ENCODE measurements at regions not wholly inside any gene's neighbourhood (a gene's known extent, or its start where the extent isn't known, plus 50 kb on each side); places are given as distances from the start of the nearest gene placed in this dataset.
"Not testable (repeated sequence)": the region's sequence is repeated elsewhere in the genome, so short reads cannot be mapped to it uniquely, and the experiment has no call there.

GRCh38 chr12:25424211-25424731, 128.8 kb downstream of the LMNTD1 start:
- DNase-seq (ENCODE audit: low spot score): no peak

DNA sequence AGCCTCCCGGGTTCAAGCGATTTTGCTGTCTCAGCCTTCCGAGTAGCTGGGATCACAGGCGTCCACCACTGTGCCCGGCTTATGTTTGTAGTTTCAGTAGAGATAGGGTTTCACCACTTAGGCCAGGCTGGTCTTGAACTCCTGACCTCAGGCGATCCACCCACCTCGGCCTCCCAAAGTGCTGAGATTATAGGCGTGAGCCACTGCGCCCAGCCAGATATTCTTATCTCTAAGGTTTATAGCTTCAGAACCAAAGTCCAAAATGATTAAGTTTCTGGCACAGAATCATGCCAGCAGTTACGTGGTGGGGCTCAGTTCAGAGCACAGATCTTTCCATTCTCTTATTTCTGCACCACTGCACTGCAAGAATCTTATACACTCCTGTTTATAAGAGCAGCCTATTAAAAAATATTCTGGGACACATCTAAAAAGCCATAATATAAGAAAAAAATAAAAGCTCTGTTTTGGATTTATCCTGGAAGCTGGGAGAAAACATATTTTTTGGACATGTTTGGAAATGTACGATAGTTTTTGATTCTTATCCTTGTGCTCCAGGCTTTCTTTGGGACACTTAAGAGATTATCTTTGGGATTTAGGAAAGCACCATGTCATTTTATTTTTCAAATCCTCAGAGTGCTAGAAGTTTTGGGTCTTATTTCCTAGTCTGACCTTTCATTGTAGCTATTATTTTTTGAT, 129.6 kb downstream of the LMNTD1 start:
- no peak for DNase-seq (ENCODE audit: low spot score)

- DNase-seq (ENCODE audit: low spot score): no peak
Measured at GRCh38 chr12:25422241-25422640, 130.8 kb downstream of the LMNTD1 start.

GRCh38 chr12:25421651-25422167, 131.4 kb downstream of the LMNTD1 start:
- no peak for DNase-seq (ENCODE audit: low spot score)

- no peak for DNase-seq (ENCODE audit: low spot score)
Measured at GRCh38 chr12:25420116-25420515, 133.0 kb downstream of the LMNTD1 start.

DNA sequence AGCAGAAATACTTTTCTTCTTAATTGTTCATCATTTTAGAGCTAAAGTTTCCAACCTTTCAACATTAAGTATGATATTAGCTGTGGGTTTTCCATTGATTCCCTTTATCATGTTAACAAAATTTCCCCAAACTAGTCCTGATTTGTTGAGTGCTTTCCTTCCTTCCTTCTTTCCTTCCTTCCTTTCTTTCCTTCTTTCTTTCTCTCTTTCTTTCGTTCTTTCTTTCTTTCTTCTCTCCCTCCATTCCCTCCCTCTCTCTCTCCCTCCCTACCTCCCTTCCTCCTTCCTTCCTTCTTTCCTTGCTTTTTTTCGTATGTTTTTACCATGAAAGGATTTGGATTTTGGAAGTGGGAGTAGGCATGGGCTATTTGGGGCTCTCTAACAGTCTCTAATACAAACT, 133.5 kb downstream of the LMNTD1 start:
- DNase-seq (ENCODE audit: low spot score): no peak

GRCh38 chr12:25417071-25417470, 136.0 kb downstream of the LMNTD1 start:
- DNase-seq (ENCODE audit: low spot score): no peak

- DNase-seq (ENCODE audit: low spot score): no peak
Measured at GRCh38 chr12:25416516-25416915, 136.6 kb downstream of the LMNTD1 start.

DNA sequence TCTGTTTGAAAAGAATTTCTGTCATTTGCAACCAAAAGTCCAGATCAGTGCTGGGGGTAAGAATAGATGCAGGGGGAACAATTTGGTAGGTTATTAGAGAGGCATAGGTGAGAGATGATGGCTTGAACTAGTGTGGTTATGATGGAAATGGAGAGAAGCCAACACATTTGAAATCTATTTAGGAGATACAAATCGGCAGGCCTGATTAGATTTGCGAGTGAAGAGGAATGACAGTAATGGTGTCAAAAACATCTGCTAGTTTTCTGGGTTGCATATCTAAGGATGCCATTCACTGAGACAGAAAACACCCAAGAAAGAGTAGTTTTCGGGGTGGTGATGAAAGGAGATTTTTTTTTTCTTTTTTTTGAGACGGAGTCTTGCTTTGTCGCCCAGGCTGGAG, 138.1 kb downstream of the LMNTD1 start:
- no peak for DNase-seq (ENCODE audit: low spot score)

DNA sequence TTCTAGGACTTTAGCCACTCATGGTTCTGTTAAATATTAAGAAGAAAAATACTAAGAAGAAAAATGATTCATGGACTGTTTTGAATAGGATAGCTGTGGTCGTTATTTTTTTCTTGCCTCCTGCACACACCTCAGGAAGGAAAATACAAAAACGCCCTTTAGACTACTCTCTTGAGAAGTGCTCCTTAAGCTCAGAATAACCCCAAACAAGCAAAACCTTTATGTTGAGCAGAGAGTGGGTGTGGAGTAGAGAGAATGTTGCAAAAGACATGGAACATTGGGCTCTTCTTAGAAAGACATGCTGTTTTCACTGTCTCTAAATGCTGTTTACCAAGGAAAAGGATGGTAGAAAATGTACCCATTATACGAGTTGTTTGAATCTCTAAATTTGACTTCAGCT, 140.3 kb downstream of the LMNTD1 start:
- DNase-seq (ENCODE audit: low spot score): no peak

DNA sequence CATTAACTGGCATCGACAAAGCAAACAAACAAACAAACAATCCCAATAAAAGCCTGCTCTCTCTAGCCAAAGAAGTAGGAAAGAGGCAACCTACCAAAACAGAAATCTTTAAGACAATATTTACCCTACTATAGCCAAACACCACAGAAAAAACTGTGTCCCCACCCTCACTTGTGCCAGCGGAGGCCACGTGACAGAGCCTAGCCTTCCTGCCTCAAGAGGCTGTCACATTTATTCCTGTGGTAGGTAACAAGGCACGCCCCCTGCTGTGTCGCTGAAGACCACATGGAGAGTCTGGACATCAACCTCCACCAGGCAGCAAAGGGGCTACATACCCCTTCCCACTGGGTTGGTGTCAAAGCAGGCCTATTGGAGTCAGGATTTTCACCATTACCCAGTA, 148.1 kb downstream of the LMNTD1 start:
- no peak for DNase-seq (ENCODE audit: low spot score)

- no peak for DNase-seq (ENCODE audit: low spot score)
Measured at GRCh38 chr12:25401547-25402345, 151.0 kb upstream of the KRAS start.

- no peak for DNase-seq (ENCODE audit: low spot score)
Measured at GRCh38 chr12:25397001-25397400, 146.3 kb upstream of the KRAS start.

DNA sequence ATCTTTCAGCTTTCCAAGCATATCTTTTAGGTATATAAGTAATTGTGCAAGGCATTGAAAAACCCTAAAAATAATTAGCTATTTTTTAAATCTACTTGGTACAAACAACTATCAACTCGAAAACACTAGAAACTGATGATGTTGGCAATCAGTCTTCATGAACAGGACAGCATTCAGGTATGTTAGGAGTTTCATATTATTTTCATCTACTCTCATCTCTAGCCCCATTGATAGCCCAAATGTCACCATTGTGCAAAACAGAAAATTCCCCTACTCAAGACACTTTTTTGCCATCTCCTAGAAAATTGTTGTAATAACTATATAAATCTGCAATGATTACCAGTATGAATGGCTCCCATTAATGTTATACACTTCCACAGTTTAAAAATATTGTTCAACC, 144.5 kb upstream of the KRAS start:
- no peak for DNase-seq (ENCODE audit: low spot score)

- not testable (repeated sequence) for DNase-seq (ENCODE audit: low spot score)
Measured at GRCh38 chr12:25394775-25395174, 144.0 kb upstream of the KRAS start.

DNA sequence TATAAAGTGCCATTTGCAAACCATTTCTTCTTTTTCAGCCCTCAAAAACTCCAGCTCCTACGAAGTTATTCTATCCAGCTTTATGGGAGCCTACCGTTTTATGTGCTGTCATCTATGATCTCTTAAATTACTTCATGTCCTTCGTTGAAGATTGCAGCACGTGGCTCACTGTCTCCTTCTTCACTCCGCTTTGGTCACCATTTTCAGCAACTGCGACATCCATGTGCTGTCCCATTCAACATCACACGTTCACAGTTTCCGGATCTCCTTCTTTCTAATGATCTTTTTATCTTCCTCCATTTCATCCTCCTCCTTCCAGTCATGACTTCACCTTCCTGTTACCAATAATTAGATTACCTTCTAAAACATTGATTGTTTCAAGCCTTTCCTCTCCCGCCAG, 143.3 kb upstream of the KRAS start:
- no peak for DNase-seq (ENCODE audit: low spot score)

GRCh38 chr12:25391346-25391745, 140.6 kb upstream of the KRAS start:
- not testable (repeated sequence) for DNase-seq (ENCODE audit: low spot score)

- no peak for DNase-seq (ENCODE audit: low spot score)
Measured at GRCh38 chr12:25388183-25388582, 137.5 kb upstream of the KRAS start.

- no peak for DNase-seq (ENCODE audit: low spot score)
Measured at GRCh38 chr12:25387732-25388050, 137.0 kb upstream of the KRAS start.

DNA sequence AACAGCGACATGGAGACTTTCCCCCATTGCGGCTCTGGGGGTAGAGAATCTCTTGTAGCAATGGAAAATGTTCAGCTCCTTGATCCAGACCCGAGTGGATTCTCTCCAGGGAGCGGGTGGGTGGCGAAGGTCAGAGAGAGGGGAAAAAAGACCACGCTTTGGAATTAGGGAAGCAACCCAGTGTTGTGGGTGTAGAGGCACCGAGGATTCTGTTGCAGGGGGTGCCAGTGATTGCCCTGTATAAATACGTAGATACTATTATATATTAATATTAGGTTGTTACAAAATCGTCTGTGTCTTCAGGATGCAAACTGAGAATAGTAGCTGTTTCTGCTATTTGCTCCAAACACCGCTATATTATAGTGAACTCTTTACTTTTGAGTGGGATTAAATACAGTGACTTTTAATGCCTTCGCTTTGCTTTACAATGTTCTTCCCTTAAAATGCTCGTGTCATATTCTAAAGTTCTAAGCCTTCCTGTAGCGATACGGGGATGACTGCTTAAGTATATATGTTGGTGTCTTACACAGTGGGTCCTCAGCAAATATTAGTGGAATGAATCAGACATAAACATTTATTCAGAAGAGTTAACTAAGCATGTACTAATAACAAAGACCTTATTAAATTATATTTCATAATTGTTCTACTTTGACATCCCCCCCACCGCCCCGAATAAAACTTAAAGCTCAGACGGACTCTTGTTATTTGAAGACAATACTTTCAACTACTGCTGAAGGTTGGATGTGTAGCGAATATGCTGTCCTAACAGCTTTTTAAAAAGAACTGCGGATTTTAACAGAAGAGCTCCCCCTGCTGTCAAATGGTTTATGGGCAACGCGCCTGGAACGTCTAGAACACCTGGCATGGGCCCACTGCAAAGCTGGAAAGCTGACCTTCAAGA, 136.4 kb upstream of the KRAS start:
- DNase-seq (ENCODE audit: low spot score): peak; percentile 95

- DNase-seq (ENCODE audit: low spot score): no peak
Measured at GRCh38 chr12:25384893-25385248, 134.1 kb upstream of the KRAS start.

Measured in pons (tissue), 1 donor.